NB4 (cell line): ENCODE measurements at regions not wholly inside any gene's neighbourhood (a gene's known extent, or its start where the extent isn't known, plus 50 kb on each side); places are given as distances from the start of the nearest gene placed in this dataset.

ENCODE experiments used
- DNase-seq: peaks from one replicate; pipeline ENCODE4 v3.0.0; 2010; ENCODE audit warnings: low read depth
- H3K4me3 ChIP-seq: one replicate; pipeline ENCODE4 v1.5.1; 2011; ENCODE audit warnings: mild to moderate bottlenecking, low read depth, low read length, moderate library complexity
- MYC ChIP-seq: IDR thresholded peaks from 2 replicates; pipeline ENCODE4 v1.6.1; 2011; ENCODE audit warnings: low read depth, low read length
- POLR2A ChIP-seq: IDR thresholded peaks from 2 replicates; pipeline ENCODE4 v1.6.1; 2011; ENCODE audit warnings: mild to moderate bottlenecking; ENCODE audit not compliant: insufficient read length; ENCODE audit errors: extremely low read depth
- TF ChIP-seq, protein P1 (sequence below): IDR thresholded peaks from one replicate; pipeline ENCODE4 v1.5.1; 2012; ENCODE audit warnings: low read depth, low read length
- TF ChIP-seq, protein P2 (sequence below): IDR thresholded peaks from 2 replicates; pipeline ENCODE4 v1.6.1; 2011; ENCODE audit warnings: low read depth, low read length

DNA sequence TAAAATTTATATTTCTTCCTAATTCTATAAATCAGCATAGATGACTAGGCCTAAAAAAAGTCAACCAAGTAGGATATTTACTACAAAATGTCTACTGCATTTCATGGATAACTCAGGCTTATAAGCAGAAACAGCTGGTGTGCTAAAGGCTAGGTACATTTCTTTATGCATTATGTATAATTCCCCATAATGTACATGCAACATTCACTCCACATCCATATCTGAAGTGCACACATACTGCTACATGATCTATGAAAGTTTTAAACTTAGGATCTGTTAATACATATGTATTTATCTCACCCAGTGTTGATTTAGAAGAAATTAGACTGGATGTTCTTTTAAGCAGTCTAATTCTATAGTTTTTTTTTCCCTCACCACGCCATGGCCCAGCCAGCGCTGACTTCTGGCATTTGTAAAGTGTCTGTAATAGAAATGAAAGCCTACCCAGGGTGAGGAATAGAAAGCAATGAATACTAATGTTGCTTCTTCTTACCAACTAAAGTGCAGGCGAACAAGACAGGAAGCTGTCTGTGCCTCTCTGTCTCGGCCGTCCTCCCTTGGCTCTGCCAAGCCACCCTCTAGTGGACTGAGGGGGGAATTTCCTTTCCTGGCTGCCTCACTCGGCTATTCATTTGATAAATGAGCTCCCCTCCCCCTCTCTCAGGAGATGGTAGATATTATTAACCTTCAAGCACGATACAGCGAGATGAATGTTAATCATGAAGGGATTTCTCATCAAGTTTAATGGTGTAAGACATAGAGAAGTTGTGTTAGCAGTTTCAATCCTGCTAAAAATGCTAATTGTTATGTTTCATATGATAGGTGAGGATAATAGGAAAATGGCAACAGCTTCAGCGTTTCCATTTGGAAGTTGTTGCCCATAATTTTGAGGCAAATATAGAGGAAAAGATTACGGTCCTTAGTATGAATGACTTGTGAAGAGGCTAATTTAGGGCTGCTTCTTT is 384.5 kb downstream of the MTX2 start:
- TF ChIP-seq, protein P1, sequence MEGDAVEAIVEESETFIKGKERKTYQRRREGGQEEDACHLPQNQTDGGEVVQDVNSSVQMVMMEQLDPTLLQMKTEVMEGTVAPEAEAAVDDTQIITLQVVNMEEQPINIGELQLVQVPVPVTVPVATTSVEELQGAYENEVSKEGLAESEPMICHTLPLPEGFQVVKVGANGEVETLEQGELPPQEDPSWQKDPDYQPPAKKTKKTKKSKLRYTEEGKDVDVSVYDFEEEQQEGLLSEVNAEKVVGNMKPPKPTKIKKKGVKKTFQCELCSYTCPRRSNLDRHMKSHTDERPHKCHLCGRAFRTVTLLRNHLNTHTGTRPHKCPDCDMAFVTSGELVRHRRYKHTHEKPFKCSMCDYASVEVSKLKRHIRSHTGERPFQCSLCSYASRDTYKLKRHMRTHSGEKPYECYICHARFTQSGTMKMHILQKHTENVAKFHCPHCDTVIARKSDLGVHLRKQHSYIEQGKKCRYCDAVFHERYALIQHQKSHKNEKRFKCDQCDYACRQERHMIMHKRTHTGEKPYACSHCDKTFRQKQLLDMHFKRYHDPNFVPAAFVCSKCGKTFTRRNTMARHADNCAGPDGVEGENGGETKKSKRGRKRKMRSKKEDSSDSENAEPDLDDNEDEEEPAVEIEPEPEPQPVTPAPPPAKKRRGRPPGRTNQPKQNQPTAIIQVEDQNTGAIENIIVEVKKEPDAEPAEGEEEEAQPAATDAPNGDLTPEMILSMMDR = peak; percentile 88
- TF ChIP-seq, protein P2, sequence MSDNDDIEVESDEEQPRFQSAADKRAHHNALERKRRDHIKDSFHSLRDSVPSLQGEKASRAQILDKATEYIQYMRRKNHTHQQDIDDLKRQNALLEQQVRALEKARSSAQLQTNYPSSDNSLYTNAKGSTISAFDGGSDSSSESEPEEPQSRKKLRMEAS = no peak
- peak; percentile 82 for DNase-seq
- no peak overlapping the region for H3K4me3 ChIP-seq

DNA sequence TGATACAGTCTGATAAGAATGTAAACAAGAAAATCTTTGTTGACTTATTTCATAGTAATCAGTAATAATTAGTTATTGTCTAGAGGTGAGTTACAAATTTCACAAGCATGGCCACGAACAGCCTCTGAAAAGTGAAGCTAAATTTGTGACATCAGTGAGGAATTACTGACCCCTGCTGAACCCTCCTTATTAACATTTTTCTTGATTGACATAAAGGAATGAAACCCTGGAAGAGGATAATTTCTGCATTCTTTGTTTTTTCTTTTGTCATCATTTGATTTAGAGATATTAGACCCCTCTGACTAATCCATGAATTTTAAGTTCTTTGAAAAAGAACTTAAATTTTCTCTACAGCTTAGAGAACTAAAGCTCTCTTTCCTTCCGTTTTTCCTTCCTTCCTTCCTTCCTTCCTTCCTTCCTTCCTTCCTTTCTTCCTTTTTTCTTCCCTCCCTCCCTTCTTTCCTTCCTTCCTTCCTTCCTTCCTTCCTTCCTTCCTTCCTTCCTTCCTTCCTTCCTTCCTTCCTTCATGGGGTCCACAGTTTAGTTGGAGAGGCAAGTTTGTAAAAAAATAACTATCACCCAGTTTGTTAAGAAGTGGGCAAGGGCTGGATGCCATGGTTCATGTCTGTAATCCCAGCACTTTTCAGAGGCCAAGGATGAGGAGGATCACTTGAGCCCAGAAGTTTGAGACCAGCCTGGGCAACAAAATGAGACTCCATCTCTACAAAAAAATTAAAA is 387.0 kb downstream of the MTX2 start:
- TF ChIP-seq MYC (no peak), POLR2A (no peak)
- TF ChIP-seq, protein P1 = no peak
- TF ChIP-seq, protein P2 = no peak
- no peak for DNase-seq

DNA sequence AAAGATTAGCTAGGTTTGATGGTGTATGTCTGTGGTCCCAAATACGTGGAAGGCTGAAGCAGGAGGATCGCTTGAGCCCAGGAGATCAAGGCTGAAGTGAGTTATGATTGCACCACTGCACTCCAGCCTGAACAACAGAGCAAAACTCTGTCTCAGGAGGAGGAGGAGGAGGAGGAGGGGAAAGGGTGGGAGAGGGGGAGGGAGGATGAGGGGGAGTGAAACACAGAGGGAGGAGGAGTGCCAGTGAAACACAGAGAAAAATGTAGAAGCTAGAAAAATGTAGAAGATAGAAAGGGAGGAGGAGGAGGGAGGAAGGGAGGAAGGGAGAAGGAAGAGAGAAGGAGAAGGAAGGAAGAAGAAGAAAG is 387.5 kb downstream of the MTX2 start:
- DNase-seq = no peak
- TF ChIP-seq POLR2A (no peak), MYC (no peak)
- TF ChIP-seq, protein P1 = no peak
- H3K4me3 ChIP-seq = no peak overlapping the region

More for the DNA sequence above, 387.0 kb downstream of the MTX2 start:
- H3K4me3 ChIP-seq = no peak overlapping the region

DNA sequence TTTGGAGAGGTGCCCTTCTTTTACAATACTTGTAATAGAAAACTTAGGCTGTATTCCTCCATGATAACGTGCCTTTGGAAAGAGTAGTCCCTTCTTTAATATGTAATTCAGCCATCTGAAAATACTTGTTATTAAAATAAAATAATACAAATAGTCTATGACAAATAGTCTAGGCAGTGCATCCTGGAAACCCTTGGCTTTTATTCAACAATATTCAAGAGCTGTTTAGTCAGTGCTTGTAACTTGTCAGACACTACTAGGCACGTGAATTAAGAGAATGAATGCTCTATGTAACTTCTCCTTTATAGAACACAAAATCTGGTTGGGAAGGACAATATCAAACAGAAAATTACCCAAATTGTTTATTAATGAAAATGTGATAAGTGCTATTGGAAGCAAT is 388.2 kb downstream of the MTX2 start:
- no peak overlapping the region for H3K4me3 ChIP-seq
- TF ChIP-seq, protein P2 = no peak
- TF ChIP-seq MYC = no peak
- TF ChIP-seq POLR2A = no peak
- TF ChIP-seq, protein P1 = no peak
- no peak for DNase-seq

DNA sequence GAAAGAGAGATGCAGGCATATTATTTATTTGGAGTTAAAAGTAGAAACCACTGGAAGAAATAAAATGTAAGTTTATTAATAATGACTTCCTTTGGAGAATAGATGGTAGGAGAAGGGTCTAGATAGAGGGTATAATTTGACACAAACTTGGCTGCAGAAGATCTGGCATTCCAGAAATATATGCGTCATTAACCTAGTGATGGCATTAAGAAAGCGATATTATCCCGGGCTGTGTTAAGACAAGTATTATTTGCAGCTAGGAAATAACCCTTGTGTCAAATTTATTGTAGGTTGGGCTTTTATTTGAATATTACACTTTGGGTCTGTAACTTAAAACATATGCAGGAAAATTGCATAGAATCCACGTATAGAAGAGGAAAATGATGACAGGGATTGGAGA is 389.5 kb downstream of the MTX2 start:
- H3K4me3 ChIP-seq = no peak overlapping the region
- DNase-seq = no peak
- TF ChIP-seq, protein P1 = no peak
- TF ChIP-seq, protein P2 = no peak
- TF ChIP-seq MYC (no peak), POLR2A (no peak)
